Sigmoid colon (tissue), 4 donors: ENCODE measurements at regions not wholly inside any gene's neighbourhood (a gene's known extent, or its start where the extent isn't known, plus 50 kb on each side); places are given as distances from the start of the nearest gene placed in this dataset.

Experiments used
- CTCF ChIP-seq, 4 experiments: fragments of 450-650 bp in 3 of 4; fragments of 200-600 bp in 1 of 4; IDR thresholded peaks; one replicate each; pipeline ENCODE4 v1.5.1; 2016 to 2019; ENCODE audit warnings: antibody characterized with exemption in 4 of 4, mild to moderate bottlenecking in 3 of 4, moderate library complexity in 2 of 4
- POLR2A ChIP-seq, 2 donors: fragments of 450-650 bp; IDR thresholded peaks; one replicate each; pipeline ENCODE4 v1.6.1; 2016; ENCODE audit warnings: antibody characterized with exemption in 2 of 2, mild to moderate bottlenecking in 2 of 2, moderate library complexity in 2 of 2
- POLR2AphosphoS5 ChIP-seq, 4 donors: sonication (generic); formaldehyde crosslinking; IDR thresholded peaks; one replicate each; pipeline ENCODE4 v1.6.1; 2017; ENCODE audit warnings: antibody characterized with exemption in 4 of 4

GRCh38 chr2:163852616-163853015 lies 116.8 kb upstream of the FIGN start:
- no peak for TF ChIP-seq POLR2AphosphoS5 (IDR thresholded peaks at IDR 0.05)
- no peak for TF ChIP-seq CTCF (IDR thresholded peaks at IDR 0.05)
- no peak for TF ChIP-seq POLR2A (IDR thresholded peaks at IDR 0.05)
